HG03378 (cell line): ENCODE measurements at regions not wholly inside any gene's neighbourhood (a gene's known extent, or its start where the extent isn't known, plus 50 kb on each side); places are given as distances from the start of the nearest gene placed in this dataset.

Source experiments
- ATAC-seq: cut with Tn5 transposase; IDR thresholded peaks from one replicate; pipeline ENCODE4 v1.9.1; 2021; ENCODE audit warnings: mild to moderate bottlenecking, moderate library complexity; ENCODE audit not compliant: unreplicated experiment

DNA sequence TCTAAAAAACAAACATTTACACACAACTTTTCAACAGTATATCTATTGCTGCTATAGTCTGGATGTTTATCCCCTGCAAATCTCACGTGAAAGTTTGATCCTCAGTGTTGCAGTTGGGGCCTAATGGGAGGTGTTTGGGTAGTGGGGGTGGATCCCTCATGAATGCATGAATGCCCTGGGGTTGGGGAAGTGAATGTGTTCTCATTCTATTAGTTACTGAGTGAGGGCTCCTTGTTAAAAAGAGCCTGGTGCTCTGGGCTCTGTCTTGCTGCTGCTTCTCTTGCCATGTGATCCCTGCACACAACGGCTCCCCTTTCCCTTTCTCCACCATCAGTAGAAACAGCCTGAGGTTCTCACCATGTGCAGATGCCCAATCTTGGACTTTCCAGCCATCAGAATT lies 242.7 kb upstream of the HTR2A start:
- no peak for ATAC-seq

DNA sequence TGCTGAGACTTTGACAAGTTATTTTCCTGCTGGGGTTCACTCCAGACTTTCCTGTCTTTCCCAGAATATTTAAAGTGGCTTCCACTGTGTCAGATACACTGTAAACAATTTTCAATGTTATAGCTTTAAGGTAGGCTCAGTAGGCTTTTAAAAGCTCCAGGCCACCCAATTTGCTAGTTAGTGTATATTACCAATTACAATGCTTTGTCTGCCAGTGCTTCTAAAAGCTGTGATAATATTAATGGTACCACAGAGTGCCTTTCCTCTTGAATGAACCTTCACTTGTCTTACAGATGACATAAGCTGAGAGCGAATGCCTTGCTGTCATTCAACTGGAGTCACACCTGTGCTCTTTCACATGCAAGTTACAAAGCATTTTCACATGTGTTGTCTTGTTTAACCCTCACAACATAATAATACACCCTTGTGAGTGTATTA lies 239.7 kb upstream of the HTR2A start:
- no peak for ATAC-seq

DNA sequence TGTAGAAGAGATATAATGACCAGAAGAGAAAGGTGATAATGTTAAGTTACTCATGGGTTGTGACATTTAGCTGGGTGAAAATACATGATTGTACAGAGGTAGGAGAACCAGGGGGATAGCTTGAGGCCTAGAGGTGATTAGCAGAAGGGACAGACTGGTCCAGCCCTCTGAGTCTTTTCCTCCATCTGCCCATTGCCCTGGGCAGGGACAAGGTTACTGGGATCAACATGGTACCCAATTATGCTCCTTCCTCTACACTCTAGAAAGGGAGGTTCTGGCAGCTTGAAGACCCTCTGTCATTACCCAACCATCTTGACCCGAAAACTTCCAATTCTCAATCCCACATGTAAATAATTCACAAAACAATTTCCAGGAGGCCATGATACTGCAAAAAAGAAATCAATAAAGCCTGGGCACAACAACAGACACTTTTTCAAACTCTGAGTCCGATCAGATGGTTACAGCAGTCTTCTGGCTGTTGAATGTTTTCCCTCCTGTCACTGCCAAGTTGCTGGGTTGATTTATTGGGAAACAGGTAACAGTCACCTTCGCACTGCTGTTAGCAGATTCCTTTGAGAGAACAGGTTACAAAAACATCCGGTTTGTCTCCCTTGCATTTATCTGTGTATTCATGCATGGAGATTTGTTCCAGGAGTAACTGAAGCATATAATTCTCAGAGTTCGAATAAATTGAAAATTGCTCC lies 239.1 kb upstream of the HTR2A start:
- ATAC-seq = no peak

DNA sequence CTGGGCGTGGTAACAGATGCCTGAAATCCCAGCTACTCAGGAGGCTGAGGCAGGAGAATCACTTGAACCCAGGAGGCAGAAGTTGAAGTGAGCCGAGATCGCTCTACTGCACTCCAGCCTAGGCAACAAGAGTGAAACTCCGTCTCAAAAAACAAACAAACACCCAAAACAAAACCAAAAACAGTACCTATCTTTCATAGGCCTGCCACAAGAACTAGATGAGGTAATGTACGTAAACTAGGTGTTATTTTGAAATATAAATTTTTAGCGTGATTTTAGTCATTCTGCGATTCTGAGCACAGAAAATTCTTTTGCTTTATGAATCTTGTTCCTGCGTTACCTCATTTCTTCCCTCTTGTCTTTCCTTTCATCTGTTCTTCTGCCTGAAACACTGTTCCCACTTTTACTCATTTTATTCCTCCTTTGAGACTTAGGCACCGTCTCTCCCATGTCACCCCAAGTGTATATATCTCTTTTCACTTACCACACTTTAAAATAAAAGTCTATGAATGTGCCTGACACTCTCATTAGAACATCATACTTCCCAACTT lies 238.2 kb upstream of the HTR2A start:
- ATAC-seq = no peak

DNA sequence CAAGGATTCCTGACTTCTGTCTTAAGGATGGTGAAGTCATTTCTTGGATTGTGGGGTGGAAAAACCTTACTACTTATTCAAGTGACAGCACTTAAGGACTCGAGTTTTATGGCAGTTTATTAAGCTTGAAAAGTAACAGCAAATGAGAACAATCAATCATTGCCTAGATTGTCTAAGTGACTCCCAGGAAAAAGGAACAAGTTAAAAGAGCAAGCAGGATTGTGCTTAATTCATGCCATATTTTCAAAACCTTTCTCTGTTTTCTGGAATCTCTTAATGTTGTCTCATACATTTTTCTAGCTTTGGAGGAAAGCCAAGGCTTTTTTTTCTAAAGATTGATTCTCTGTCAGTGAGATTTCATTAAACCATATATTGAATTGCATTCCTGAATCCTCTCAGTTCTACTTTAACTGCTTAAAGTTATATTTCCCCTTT lies 236.2 kb upstream of the HTR2A start:
- ATAC-seq = no peak

DNA sequence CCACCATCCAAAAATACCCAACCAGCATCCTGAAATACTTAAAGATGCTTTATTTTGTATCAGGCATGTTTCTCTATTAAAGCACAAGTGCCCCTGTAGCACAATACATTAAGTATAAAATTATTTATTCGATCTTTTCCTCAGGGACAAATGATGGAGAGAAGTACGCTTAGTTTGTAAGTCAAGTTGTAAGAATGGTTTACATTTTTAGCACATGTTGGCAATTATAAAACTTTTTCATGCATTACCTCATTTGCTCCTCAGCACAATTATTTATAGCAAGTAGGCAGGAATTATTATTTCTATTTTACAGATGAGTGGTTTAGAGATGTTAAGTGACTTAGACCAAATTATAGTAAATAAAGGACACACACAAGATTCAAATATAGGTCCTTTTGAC lies 232.6 kb upstream of the HTR2A start:
- ATAC-seq = no peak

DNA sequence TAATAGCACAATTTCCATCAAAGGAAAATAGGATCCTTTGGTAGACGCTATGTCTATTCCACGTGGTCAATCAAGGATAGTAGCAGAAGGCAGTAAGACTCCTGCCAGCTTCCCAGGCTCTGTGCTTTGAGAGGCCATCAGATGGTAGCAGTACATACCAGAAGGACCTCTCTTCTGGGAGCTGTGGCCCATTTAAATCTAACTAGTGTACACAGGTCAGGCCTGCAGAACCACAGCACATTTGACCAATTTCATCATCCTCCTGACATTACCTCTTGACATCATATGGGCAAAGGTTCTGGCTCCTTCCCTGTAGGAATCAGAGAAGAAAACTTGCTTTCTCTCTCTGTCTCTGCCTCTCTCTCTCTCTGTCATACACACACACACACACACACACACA lies 229.6 kb upstream of the HTR2A start:
- ATAC-seq = no peak

DNA sequence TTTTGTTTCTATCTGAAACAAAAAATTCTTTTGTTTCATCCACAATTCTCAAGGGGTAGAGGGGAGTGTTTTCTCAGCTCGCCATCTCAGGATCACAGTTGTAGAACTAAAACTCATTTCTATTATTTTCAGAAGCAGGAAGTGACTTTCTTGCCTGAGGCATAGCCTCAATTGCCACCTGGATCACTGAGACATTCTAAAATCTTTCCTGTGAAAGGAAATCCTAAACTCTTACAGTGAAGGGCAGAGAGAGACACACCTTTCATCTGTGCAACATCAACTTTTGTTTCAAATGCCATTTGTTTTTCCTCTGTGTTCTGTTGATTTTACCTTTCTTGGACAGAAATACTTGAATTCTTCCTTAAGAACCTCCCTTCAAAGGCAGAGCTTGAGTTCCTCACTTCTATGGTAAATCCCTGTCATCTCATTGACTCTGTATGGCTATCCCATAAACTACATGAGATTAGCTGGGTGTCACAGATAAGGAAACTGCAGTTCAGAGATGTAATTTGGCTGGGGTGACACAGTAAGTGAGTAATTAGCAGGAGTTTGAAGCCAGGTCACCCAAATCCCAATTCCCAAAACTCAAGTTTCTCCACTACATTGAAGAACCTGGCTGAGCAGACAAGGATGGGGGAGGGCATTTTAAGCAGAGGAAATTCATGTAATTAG lies 224.4 kb upstream of the HTR2A start:
- ATAC-seq = no peak

DNA sequence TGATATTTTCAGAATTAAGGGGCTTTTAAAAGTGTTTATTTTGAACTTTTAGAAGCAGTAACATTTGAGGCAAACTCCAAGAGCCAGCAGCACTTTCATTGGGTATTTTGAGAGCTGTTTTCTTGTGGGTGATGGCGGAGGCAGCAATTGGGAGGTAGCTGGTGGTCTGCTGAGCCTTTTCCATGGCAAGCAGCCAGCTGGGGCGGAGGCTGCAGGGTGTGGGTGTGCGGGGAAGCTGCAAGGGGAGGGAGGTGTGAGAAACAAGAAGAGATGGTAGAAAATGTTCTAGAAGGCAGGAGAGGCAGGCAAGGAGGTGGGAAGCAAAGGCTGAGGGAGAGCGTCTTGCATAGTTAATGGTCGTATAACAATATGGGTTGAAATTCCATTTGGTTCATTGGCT lies 223.4 kb upstream of the HTR2A start:
- no peak for ATAC-seq

DNA sequence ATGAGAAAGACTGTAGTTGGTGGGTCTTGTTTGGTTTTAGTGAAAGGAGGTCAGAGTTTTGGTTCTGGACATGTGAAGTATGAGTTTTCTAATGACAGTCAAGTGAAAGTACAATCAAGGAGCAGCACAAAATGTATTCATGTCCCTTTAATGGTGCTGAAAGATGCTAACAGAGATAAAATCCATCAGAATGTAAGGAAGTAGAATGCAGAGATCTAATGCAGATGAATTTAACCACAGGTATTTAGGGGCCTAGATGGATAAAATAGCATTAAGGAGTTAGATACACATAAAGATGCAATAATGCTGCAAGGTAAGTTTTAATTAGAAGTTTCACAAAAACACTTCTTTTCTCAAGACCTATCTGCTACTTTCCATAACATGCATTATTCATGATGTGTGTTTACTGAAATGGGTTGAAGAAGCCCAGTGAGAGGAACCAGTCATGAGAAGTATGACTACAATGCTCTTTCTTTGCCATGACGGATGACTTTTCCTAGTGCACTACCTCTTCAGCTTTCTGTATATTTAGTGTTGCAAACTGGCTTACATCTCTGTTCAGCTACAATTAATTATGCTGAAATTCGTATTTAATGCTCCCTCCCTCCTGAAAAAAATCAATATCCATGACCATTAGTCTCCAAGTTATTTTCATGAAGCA lies 222.9 kb upstream of the HTR2A start:
- no peak for ATAC-seq

DNA sequence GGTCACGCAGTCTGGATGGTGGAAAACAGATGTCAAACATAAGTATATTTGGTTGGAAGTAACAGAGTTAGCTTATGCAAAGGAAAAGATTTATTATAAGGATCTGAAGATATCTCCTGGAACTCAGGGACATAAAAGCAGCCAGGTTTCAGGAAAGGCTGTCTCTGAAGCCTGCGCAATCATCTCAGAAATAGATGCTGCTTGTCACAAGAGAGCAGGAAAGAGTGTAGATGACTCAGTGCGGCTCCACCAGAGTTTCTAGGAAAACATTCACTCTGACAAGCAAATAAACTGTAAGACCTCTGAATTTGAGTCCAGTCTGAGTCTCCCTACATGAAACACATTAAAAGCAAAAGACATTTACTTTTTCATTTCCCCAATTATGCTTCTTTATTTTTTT lies 220.4 kb upstream of the HTR2A start:
- no peak for ATAC-seq

DNA sequence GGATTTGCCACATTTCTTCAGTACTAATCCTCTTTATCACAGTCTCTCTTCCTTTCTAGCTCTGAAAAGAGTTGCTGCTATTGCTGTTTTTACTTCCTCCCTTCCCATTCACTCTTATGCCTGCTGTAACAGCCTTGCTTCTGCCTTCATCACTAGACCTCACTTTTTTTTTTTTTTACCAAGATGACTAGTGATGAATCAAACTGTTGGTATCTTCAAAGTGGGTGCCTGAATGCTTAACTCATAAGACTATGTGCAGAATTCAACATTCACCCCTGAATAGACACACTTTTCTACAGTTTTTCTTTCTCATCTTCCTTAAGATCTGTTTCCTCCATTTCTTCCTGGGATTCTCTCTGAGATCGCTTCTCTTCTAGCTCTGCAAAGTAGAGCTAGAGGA lies 217.2 kb upstream of the HTR2A start:
- ATAC-seq = no peak

DNA sequence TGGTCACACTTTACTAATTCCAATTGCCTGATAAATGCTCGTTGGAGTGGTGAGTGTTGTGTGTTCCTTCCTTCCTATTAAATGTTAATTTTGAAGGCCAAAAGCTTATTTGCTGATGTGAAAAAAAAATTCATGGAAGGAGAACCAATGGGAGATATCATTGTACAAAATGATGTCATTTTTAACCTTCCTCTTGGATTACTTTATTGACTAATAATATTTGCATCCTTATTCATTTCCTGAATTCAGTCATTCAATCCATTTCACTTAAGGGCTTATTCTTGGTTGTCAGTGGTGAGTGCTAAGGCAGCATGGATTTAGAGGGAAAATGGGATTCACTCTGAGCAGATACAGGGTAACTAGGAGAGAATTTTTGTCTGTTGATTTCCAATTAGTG lies 216.0 kb upstream of the HTR2A start:
- no peak for ATAC-seq

DNA sequence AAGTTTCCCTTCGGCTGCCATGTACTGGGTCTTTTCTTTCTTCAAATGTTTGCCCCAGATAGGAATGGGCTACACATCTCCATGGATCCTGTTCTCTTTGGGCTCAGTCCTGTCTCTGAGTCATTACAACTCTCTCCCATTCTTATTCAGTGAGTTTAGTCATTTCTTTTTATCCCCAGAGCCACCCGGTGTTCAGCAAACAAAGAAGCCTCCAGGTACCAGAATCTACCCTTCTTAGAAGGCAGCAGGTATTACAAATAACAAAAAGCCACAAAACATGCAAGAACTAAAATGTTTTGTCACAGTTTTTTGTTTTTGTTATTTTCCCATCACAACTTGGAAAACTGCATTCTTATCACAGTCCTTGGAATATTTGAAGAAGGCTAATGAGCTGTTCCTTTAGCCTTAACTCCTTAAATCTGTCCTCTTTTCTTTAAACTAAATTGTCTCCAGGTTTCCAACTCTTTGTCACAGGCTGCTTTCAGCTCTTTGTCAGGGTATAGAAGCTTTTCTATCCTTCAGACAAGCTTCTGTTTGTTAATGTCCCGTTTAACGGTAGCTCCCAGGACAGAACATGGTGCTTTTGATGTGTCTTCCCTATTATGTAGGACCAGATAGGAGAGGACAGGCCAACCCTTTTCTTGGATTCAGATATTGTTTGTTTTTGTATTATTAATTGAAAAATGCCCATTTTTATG lies 215.5 kb upstream of the HTR2A start:
- no peak for ATAC-seq

DNA sequence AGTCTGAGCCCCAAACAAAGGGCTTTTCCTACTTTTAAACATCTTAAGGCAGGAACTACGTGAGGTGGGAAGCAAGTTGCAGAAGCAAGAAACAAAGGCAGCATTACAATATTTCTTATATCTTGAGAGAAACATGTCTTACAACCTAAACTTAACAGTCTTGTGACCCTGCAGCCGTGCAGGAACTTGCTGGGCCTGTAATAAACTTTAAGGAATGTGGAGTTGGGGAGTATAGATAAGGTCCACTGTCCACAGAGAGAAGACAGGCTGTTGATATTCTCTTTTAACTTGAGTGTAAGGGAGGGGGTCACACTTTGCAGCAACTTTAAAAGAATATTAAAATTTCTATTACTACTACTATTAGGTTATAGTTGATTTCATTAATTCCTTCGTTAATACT lies 214.6 kb upstream of the HTR2A start:
- ATAC-seq = no peak

DNA sequence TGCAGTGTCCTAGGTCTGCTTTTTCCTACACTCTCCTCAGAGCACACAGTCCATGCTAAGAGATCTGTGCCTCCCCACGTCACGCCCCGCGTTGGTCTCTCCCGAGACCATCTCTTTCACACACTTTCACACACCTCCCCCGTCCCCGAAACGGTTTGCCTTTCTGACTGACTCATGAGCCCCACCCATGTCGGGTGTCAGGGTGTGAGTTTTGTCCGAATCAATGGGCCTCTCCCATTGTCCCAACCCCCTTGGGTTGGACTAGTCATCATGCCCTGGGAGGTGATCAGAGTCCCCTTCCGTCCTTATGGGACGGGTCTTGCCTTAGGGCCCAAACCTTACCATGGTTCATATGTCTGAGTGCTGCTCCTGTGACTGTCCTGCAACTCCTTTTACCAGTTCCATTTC lies 214.0 kb upstream of the HTR2A start:
- no peak for ATAC-seq

DNA sequence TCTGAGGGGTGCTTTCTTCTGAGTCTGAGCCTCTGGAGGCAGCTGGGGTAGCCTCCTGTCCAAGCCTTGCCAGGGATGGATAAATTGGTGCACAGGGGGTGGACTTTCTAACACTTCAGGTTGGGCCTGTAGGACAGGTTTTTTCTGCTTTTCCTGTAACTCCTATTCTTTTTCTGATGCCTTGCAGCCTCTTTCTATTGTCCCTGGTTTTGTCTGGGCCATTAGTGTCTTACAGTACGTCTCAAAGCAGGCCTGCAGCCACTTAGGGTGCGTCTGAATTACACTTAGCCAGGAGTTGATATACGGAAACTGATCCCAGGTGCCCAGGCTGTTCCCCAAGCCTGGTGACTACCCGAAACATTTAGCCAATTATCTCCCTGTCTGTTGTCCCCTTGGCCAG lies 213.3 kb upstream of the HTR2A start:
- ATAC-seq = no peak

DNA sequence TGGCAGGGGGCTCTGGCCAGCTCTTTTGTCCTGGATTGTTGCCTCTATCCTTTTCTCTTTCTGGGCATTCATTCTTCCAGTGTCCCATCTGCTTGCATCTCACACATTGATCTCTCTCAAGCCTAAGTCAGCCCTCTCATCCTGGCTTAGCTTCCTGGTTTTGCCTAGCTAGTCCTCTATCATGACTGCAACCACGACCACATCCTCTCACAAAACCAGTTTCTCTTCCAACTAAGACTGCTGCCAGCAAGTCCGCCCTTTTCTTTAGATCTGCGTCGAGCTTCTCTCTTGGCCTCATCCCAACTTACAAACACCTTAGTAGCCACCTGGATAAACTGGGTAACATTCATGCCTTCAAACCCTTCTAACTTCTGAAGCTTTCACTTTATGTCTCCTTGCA lies 212.2 kb upstream of the HTR2A start:
- ATAC-seq = peak; percentile 74

DNA sequence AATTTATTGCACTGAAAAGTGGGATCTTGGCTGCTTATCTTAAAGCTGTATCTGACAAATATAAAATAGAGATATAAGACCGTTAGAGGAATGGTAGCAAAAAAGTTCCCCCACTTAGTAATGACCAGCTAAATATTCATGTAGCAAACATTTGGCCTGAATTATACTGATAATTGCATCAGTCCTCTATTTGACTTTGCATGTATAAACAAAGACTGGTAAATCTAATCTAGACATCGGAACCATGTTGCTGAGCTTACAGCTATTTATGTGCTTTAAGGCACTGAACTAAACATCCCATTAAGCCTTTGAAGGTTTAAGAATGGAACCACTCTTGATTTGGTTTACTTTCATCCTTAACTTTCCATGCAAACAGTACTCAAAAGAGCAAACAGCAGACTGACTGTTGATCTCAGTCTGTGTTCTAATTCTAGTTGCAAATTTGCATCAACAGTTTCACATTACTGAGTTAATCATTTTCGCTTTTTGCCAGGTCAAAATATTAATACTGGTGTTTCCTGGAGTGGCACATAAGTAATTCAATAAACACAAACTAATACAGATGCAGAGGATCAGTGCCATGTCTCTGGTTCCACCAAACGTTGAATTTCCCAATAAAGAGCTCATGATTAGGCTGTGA lies 203.5 kb upstream of the HTR2A start:
- ATAC-seq = peak; percentile 98

DNA sequence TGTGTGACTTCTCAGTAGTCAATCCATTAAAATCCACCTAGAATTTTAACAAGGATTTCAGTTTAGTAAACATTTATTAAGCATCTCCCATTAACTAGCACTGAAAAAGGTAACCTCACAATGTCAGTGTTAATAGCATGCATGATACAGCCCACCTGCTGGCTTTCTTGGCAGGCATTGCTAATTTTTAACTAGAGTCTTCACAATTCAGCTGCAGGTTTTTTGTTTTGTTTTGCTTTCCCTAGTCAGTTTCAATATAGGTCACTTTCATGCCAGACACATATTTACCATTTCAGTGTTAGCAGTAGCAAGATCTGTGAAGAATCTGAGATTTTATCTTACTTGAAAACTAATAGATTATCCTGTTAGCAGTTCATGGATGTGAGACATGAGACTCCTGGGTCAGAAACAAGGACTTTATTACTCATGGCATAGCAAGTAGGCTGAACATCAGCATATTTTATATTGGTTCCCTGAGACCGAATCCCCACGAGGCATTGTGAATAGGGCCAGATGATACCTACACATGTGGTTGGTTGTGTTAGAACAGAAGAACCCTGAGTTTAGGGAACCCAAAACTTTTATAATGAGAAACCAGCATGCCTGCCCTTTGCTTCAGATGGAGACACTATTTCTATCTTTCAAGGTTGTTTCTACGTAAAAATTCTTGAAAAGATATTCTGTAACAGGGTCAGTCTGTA lies 198.0 kb upstream of the HTR2A start:
- ATAC-seq = peak; percentile 97
